HG03139 (cell line): ENCODE measurements at regions not wholly inside any gene's neighbourhood (a gene's known extent, or its start where the extent isn't known, plus 50 kb on each side); places are given as distances from the start of the nearest gene placed in this dataset.
"Not testable (repeated sequence)": the region's sequence is repeated elsewhere in the genome, so short reads cannot be mapped to it uniquely, and the experiment has no call there.

Experiments
- ATAC-seq: cut with Tn5 transposase; IDR thresholded peaks from one replicate; pipeline ENCODE4 v1.9.1; 2021; ENCODE audit not compliant: unreplicated experiment

- ATAC-seq: no peak
Observed at GRCh38 chr12:46499226-46499625, 126.7 kb upstream of the SLC38A2 start.

GRCh38 chr12:46497739-46498138 is 125.2 kb upstream of the SLC38A2 start:
- no peak for ATAC-seq

GRCh38 chr12:46494424-46494823 is 121.9 kb upstream of the SLC38A2 start:
- ATAC-seq: no peak

DNA sequence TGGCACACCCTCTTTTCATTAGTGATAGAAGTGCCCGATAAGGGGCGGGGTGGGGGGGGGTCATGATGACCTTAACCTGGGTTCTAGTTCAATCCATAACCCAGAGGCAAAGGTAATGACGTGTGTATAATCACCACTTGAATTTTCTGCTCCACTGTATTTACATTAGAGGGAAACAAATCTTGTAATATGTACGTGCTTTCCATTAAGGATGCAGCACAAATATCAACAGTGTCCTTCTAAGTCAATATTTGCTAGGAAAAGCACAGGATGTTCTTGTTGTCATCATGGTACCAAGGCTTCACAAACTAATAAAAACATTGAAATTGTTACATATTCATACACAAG is 121.2 kb upstream of the SLC38A2 start:
- ATAC-seq: no peak

- no peak for ATAC-seq
Observed at GRCh38 chr12:46493150-46493833, 120.7 kb upstream of the SLC38A2 start.

DNA sequence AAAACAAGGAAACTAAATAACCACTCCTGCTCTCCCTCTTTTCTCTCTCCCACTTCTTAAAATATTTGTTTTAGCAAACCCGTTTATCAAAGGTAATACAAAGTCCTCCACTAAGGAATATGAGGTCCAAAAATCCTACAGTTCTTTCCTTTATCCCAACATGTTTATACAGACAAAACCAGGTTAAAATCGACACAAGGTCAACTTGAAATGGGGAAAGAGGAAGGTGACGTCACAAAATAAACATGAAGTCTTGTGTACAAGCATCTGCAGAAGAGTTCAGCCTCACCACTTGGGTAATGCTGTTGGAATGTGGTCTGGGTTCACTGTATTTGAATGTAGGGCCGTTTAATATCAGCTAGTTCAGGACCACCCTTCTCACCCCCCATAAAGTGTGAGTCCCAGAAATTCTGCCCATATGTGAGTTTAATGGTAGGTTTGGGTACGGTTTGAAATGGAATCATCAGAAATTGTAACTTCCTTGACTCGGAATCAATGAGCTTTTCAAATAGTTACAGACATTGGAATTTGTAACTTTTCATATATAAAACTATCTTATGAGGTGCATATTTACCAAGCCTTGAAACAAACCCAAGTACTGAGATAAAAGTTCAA is 120.0 kb upstream of the SLC38A2 start:
- ATAC-seq: no peak

DNA sequence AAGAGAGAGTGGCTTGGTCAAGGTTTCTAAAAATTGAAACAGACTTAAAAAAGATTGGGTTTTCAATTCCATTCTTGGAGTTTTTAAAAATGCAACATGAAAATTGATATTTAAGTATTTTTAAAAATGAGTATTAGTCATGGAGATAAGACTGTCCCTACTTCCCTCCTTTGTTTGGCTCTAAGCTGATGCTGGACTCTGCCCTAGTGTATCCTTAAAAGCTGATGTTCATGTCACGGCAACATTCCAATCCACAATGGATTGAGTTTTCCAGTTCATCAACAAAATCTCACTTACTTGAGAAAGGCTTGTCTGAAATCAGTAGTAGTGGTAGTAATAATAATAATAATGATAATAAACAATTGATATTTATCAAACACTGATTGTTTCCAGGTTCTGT is 119.0 kb upstream of the SLC38A2 start:
- ATAC-seq: no peak

- ATAC-seq: no peak
Observed at GRCh38 chr12:46490635-46491034, 118.1 kb upstream of the SLC38A2 start.

GRCh38 chr12:46489951-46490388 is 117.4 kb upstream of the SLC38A2 start:
- no peak for ATAC-seq

DNA sequence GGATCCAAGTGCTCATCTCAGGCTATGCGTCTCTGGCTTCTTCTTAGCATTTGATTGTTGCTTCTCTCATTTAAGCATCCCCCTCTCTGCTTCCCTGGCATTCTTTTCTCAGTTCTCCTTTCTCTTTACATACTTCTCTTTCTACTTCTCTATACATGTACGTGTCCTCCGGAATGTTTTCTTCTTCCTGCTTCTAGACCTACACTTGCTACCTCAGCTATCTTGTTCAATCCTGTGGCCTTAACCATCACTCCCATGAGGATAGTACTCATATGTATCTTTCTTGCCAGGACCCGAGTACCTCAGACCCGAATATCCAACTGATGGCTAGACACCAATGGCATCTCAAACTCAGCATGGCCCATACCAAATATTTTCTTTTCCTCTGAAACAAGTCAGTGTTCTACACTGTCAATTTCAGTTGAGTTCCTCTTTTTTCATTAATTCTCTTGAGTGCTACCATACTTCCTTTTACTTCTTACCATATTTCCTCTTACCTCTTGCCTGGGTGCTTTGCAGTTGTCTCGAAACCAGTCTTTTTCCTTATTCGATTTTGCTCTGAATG is 115.1 kb upstream of the SLC38A2 start:
- no peak for ATAC-seq

- no peak for ATAC-seq
Observed at GRCh38 chr12:46486588-46486987, 114.0 kb upstream of the SLC38A2 start.

GRCh38 chr12:46485853-46486252 is 113.3 kb upstream of the SLC38A2 start:
- no peak for ATAC-seq

DNA sequence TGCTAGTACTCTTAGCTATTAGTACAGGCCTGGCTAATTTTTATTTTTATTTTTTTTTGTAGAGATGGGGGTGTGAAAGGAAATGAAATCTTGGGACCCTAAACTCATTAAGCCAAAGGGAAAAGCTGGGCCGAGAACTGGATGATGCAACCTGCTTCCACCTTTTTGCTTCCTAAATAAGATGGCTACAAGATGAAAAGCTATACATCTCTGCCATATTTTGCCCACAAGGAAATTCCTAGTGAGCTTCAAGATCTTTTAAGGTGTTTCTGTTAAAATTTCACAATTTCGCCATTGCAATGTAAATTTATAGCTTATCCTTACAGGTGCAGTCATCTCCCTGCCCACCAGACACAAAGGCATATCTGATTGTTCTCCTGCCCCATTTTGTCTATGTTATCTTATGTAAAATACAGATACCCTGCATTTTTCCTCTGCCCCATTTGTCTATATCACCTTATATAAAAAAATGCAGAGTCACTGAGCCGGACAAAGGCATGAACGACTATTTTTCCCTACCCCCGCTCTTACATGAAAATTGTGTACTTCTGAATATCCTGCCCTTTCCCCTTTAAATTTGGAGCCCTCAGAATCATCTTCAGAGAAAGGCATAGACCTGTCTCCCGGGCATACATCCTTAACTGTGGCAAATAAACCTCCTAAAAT is 112.0 kb upstream of the SLC38A2 start:
- ATAC-seq: no peak

- ATAC-seq: no peak
Observed at GRCh38 chr12:46483572-46484395, 111.2 kb upstream of the SLC38A2 start.

DNA sequence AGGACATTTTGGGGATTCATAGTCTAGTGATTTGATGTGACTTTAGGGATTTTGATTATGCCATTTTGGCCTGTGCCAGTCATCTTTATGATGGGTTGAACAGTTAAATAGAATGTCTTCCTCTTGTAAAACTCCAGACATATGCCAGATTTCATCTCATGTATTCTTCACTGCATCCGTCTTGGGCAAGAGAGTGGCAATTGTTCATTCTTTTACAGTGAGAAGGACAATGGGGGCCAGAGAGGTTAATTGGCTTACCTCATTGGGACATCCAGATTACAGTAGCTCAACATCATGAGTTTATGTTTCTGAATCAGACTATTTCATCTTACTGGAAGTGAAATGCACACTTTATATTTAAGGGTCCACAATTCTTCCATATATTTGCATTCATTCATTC is 108.2 kb upstream of the SLC38A2 start:
- no peak for ATAC-seq

GRCh38 chr12:46480316-46480715 is 107.7 kb upstream of the SLC38A2 start:
- ATAC-seq: no peak

- no peak for ATAC-seq
Observed at GRCh38 chr12:46478123-46478522, 105.5 kb upstream of the SLC38A2 start.

DNA sequence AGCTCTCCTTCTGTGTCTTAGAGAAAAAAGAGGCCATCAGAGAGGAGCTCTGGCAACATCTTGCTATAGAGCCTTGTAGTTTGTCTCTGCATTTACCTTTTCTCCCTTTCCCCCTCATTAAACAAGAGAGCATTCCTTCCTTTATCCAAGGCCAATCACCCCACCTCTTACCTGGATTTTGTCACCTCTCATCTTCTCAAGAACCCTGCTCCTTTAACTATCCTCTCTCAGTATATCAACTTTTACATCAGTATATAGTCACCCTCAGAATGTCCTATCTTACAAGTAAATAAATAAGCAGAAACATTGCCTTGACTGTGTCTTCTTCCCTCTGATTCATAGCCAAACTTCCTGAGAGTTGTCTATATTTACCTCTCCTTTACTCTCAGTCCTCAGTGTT is 105.0 kb upstream of the SLC38A2 start:
- no peak for ATAC-seq

- ATAC-seq: no peak
Observed at GRCh38 chr12:46475972-46476645, 103.5 kb upstream of the SLC38A2 start.

- not testable (repeated sequence) for ATAC-seq
Observed at GRCh38 chr12:46474385-46474784, 101.8 kb upstream of the SLC38A2 start.
